ENCODE measurements at regions not wholly inside any gene's neighbourhood (a gene's known extent, or its start where the extent isn't known, plus 50 kb on each side); places are given as distances from the start of the nearest gene placed in this dataset.

GRCh38 chr18:40849886-40850285 is 1105.1 kb upstream of the PIK3C3 start:
- ATAC-seq = no peak
- intact Hi-C loops (cut with micrococcal nuclease) = no loop called here
- no peaks in the 10 kb centered on the region for H3K4me1 Mint-ChIP-seq

GRCh38 chr18:40841467-40841866 is 1113.6 kb upstream of the PIK3C3 start:
- H3K9me3 Mint-ChIP-seq = peaks cover 6 to 25% of the 10 kb centered on the region in 2 donors
- Histone ChIP-seq H3K9me3 (ENCODE audit: control insufficient read depth, insufficient read depth, low read length) (peaks cover 6% of the 10 kb centered on the region), H3K36me3 (ENCODE audit: control insufficient read depth, insufficient read depth, low read length) (no peaks in the 10 kb centered on the region), H3K4me3 (ENCODE audit: low read length) (no peak overlapping the region), H3K27ac (ENCODE audit: low read length) (no peak overlapping the region), H3K27me3 (ENCODE audit: control insufficient read depth, insufficient read depth, low read length) (no peaks in the 10 kb centered on the region), H3K4me1 (ENCODE audit: control insufficient read depth, insufficient read depth, low read length) (no peaks in the 10 kb centered on the region)
- ATAC-seq (no peak), DNase-seq (no peak)
- no peaks in the 10 kb centered on the region for H3K4me1 Mint-ChIP-seq
- no peak for TF ChIP-seq CTCF (IDR thresholded peaks at IDR 0.05)
- H3K36me3 Mint-ChIP-seq = peaks cover 10% of the 10 kb centered on the region
- no peak overlapping the region for H3K27ac Mint-ChIP-seq
- intact Hi-C loops (cut with micrococcal nuclease) = no loop called here
- no peak overlapping the region for H3K4me3 Mint-ChIP-seq
- no peaks in the 10 kb centered on the region for H3K27me3 Mint-ChIP-seq (ENCODE audit: low read depth in 2 of 2)

More at GRCh38 chr18:40849886-40850285, 1105.1 kb upstream of the PIK3C3 start:
- Mint-ChIP-seq H3K36me3 (no peaks in the 10 kb centered on the region), H3K4me3 (no peak overlapping the region), H3K27ac (no peak overlapping the region), H3K27me3 (ENCODE audit: low read depth in 2 of 2) (no peaks in the 10 kb centered on the region), H3K9me3 (peaks cover 2 to 6% of the 10 kb centered on the region in 2 donors)
- no peaks in the 10 kb centered on the region for H3K36me3 ChIP-seq (ENCODE audit: control insufficient read depth, insufficient read depth, low read length)
- H3K27me3 ChIP-seq (ENCODE audit: control insufficient read depth, insufficient read depth, low read length) = no peaks in the 10 kb centered on the region
- no peaks in the 10 kb centered on the region for H3K9me3 ChIP-seq (ENCODE audit: control insufficient read depth, insufficient read depth, low read length)
- DNase-seq = no peak
- TF ChIP-seq CTCF (IDR thresholded peaks at IDR 0.05) = no peak
- WGBS (ENCODE audit: insufficient coverage) = 93% methylated on average over 1 of the region's 1 CpG
- no peak overlapping the region for H3K27ac ChIP-seq (ENCODE audit: low read length)
- no peak overlapping the region for H3K4me3 ChIP-seq (ENCODE audit: low read length)
- H3K4me1 ChIP-seq (ENCODE audit: control insufficient read depth, insufficient read depth, low read length) = no peaks in the 10 kb centered on the region

- H3K9me3 Mint-ChIP-seq = peaks cover 6 to 25% of the 10 kb centered on the region in 2 donors
- 78% methylated on average over 2 of the region's 3 CpGs for WGBS (ENCODE audit: insufficient coverage)
These were observed 1114.0 kb upstream of the PIK3C3 start for GRCh38 chr18:40841063-40841462.

More at GRCh38 chr18:40841063-40841462, 1114.0 kb upstream of the PIK3C3 start:
- Histone ChIP-seq H3K27me3 (ENCODE audit: control insufficient read depth, insufficient read depth, low read length) (no peaks in the 10 kb centered on the region), H3K9me3 (ENCODE audit: control insufficient read depth, insufficient read depth, low read length) (peaks cover 6% of the 10 kb centered on the region), H3K27ac (ENCODE audit: low read length) (no peak overlapping the region), H3K4me1 (ENCODE audit: control insufficient read depth, insufficient read depth, low read length) (no peaks in the 10 kb centered on the region), H3K36me3 (ENCODE audit: control insufficient read depth, insufficient read depth, low read length) (no peaks in the 10 kb centered on the region), H3K4me3 (ENCODE audit: low read length) (no peak overlapping the region)
- ATAC-seq (no peak), DNase-seq (no peak)
- no peaks in the 10 kb centered on the region for H3K27me3 Mint-ChIP-seq (ENCODE audit: low read depth in 2 of 2)
- no peaks in the 10 kb centered on the region for H3K4me1 Mint-ChIP-seq
- H3K36me3 Mint-ChIP-seq = peaks cover 10% of the 10 kb centered on the region
- intact Hi-C loops (cut with micrococcal nuclease) = no loop called here
- H3K27ac Mint-ChIP-seq = no peak overlapping the region
- no peak for TF ChIP-seq CTCF (IDR thresholded peaks at IDR 0.05)
- no peak overlapping the region for H3K4me3 Mint-ChIP-seq
